ENCODE measurements at regions not wholly inside any gene's neighbourhood (a gene's known extent, or its start where the extent isn't known, plus 50 kb on each side); places are given as distances from the start of the nearest gene placed in this dataset.

- ChIA-PET POLR2A (ENCODE audit: low non-redundant PET) (no interaction called here), CTCF (no interaction called here)
- Histone ChIP-seq H3K36me3 (ENCODE audit: insufficient read depth, low read length, poor library complexity, severe bottlenecking) (no peaks in the 10 kb centered on the region), H3K27ac (ENCODE audit: low read depth, low read length, poor library complexity, severe bottlenecking) (no peak overlapping the region), H3K4me3 (ENCODE audit: low read depth, low read length, poor library complexity, severe bottlenecking) (no peak overlapping the region), H3K9me3 (ENCODE audit: low read depth, low read length, poor library complexity, severe bottlenecking) (no peaks in the 10 kb centered on the region), H3K4me1 (ENCODE audit: insufficient read depth, low read length, poor library complexity, severe bottlenecking) (no peaks in the 10 kb centered on the region), H3K27me3 (replicated peaks; ENCODE audit: insufficient read depth, low read depth, low read length, poor library complexity) (no peaks in the 10 kb centered on the region)
- no TSS peak for BruUV-seq (replicated peaks)
- no peak for DNase-seq (ENCODE audit: low spot score)
- intact Hi-C loops (cut with micrococcal nuclease; ENCODE audit: unreplicated experiment) = no loop called here
- TF ChIP-seq CTCF (conservative IDR thresholded peaks at IDR 0.05; ENCODE audit: low read depth, low read length) = no peak
- TF ChIP-seq EZH2 (IDR thresholded peaks at IDR 0.05; ENCODE audit: borderline replicate concordance, low read depth, low read length, poor library complexity, severe bottlenecking) = no peak
Measured at GRCh38 chr2:128497461-128497860, 178.8 kb upstream of the HS6ST1 start.

- no peak for TF ChIP-seq CTCF (conservative IDR thresholded peaks at IDR 0.05; ENCODE audit: low read depth, low read length)
- no peak for TF ChIP-seq EZH2 (IDR thresholded peaks at IDR 0.05; ENCODE audit: borderline replicate concordance, low read depth, low read length, poor library complexity, severe bottlenecking)
- no TSS peak for BruUV-seq (replicated peaks)
- no peak overlapping the region for H3K4me3 ChIP-seq (ENCODE audit: low read depth, low read length, poor library complexity, severe bottlenecking)
- intact Hi-C loops (cut with micrococcal nuclease; ENCODE audit: unreplicated experiment) = no loop called here
- no peaks in the 10 kb centered on the region for H3K4me1 ChIP-seq (ENCODE audit: insufficient read depth, low read length, poor library complexity, severe bottlenecking)
- H3K27me3 ChIP-seq (replicated peaks; ENCODE audit: insufficient read depth, low read depth, low read length, poor library complexity) = no peaks in the 10 kb centered on the region
- no peak for DNase-seq (ENCODE audit: low spot score)
- ChIA-PET CTCF (no interaction called here), POLR2A (ENCODE audit: low non-redundant PET) (no interaction called here)
- no peaks in the 10 kb centered on the region for H3K9me3 ChIP-seq (ENCODE audit: low read depth, low read length, poor library complexity, severe bottlenecking)
- H3K27ac ChIP-seq (ENCODE audit: low read depth, low read length, poor library complexity, severe bottlenecking) = no peak overlapping the region
- no peaks in the 10 kb centered on the region for H3K36me3 ChIP-seq (ENCODE audit: insufficient read depth, low read length, poor library complexity, severe bottlenecking)
Measured at GRCh38 chr2:128498086-128498485, 179.4 kb upstream of the HS6ST1 start.

GRCh38 chr2:128498589-128498988 is 179.9 kb upstream of the HS6ST1 start:
- no peaks in the 10 kb centered on the region for H3K36me3 ChIP-seq (ENCODE audit: insufficient read depth, low read length, poor library complexity, severe bottlenecking)
- H3K4me1 ChIP-seq (ENCODE audit: insufficient read depth, low read length, poor library complexity, severe bottlenecking) = no peaks in the 10 kb centered on the region
- H3K4me3 ChIP-seq (ENCODE audit: low read depth, low read length, poor library complexity, severe bottlenecking) = no peak overlapping the region
- no TSS peak for BruUV-seq (replicated peaks)
- TF ChIP-seq CTCF (conservative IDR thresholded peaks at IDR 0.05; ENCODE audit: low read depth, low read length) (no peak), EZH2 (IDR thresholded peaks at IDR 0.05; ENCODE audit: borderline replicate concordance, low read depth, low read length, poor library complexity, severe bottlenecking) (no peak)
- ChIA-PET CTCF (no interaction called here), POLR2A (ENCODE audit: low non-redundant PET) (no interaction called here)
- intact Hi-C loops (cut with micrococcal nuclease; ENCODE audit: unreplicated experiment) = no loop called here
- H3K27me3 ChIP-seq (replicated peaks; ENCODE audit: insufficient read depth, low read depth, low read length, poor library complexity) = no peaks in the 10 kb centered on the region
- no peak for DNase-seq (ENCODE audit: low spot score)
- H3K27ac ChIP-seq (ENCODE audit: low read depth, low read length, poor library complexity, severe bottlenecking) = no peak overlapping the region
- no peaks in the 10 kb centered on the region for H3K9me3 ChIP-seq (ENCODE audit: low read depth, low read length, poor library complexity, severe bottlenecking)

Data from A673 (cell line).